Breast epithelium (tissue), 3 donors: ENCODE measurements at regions not wholly inside any gene's neighbourhood (a gene's known extent, or its start where the extent isn't known, plus 50 kb on each side); places are given as distances from the start of the nearest gene placed in this dataset.

Experiments
- POLR2AphosphoS5 ChIP-seq, 3 donors: sonication (generic); formaldehyde crosslinking; IDR thresholded peaks; one replicate each; pipeline ENCODE4 v1.6.1; 2017; ENCODE audit warnings: antibody characterized with exemption in 3 of 3
- TF ChIP-seq, protein P1 (sequence below), 3 donors: fragments of 450-650 bp; IDR thresholded peaks; one replicate each; pipeline ENCODE4 v1.5.1; 2016 to 2017; ENCODE audit warnings: antibody characterized with exemption in 3 of 3, mild to moderate bottlenecking in 3 of 3, moderate library complexity in 3 of 3

DNA sequence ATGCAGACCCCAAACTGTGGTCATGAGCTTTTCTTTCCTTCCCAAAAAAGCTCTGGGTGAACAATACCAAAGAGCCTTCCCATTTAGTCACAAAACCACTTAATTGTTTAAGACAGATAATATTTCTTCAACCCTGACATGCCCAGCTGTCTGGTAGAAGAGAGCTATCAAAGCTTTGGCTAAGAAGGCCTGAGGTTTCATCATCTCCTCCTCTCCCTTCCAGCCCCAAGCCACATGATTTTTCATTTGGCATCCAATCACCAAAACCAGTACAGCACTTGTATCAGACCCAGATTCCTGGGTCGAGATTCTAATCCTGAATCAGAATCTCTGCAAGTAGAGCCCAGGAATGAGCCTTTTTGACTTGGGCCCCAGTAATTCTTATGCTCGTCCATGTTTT is 199.6 kb upstream of the TMEM260 start:
- TF ChIP-seq, protein P1, sequence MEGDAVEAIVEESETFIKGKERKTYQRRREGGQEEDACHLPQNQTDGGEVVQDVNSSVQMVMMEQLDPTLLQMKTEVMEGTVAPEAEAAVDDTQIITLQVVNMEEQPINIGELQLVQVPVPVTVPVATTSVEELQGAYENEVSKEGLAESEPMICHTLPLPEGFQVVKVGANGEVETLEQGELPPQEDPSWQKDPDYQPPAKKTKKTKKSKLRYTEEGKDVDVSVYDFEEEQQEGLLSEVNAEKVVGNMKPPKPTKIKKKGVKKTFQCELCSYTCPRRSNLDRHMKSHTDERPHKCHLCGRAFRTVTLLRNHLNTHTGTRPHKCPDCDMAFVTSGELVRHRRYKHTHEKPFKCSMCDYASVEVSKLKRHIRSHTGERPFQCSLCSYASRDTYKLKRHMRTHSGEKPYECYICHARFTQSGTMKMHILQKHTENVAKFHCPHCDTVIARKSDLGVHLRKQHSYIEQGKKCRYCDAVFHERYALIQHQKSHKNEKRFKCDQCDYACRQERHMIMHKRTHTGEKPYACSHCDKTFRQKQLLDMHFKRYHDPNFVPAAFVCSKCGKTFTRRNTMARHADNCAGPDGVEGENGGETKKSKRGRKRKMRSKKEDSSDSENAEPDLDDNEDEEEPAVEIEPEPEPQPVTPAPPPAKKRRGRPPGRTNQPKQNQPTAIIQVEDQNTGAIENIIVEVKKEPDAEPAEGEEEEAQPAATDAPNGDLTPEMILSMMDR (IDR thresholded peaks at IDR 0.05), result no peak
- no peak for TF ChIP-seq POLR2AphosphoS5 (IDR thresholded peaks at IDR 0.05)
